GM18505 (cell line): ENCODE measurements at regions not wholly inside any gene's neighbourhood (a gene's known extent, or its start where the extent isn't known, plus 50 kb on each side); places are given as distances from the start of the nearest gene placed in this dataset.

Experiments
- ATAC-seq: cut with Tn5 transposase; IDR thresholded peaks from one replicate; pipeline ENCODE4 v1.9.1; 2021; ENCODE audit not compliant: unreplicated experiment
- POLR2A ChIP-seq: IDR thresholded peaks from 4 replicates; pipeline ENCODE4 v1.6.1; 2011; ENCODE audit warnings: borderline replicate concordance; ENCODE audit not compliant: insufficient read depth, insufficient read length; ENCODE audit errors: extremely low read depth

DNA sequence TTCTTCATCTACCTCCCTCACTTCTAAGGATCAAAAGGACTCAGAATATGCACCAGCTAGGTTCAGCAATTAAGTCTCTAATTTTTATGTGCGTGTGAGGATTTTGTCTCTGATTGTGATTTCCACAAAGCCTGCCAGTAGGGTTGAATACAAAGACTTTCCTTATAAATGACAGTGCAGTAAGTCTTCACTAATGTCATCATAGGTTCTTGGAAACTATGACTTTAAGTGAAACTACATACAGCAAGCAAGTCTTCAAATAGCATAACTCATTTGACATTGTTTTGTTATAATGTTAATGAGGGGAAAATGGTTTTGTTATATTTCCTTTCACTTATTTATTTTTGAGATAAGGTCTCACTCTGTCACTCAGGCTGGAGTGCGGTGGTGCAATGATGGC, 526.3 kb upstream of the DCC start:
- TF ChIP-seq POLR2A: no peak

DNA sequence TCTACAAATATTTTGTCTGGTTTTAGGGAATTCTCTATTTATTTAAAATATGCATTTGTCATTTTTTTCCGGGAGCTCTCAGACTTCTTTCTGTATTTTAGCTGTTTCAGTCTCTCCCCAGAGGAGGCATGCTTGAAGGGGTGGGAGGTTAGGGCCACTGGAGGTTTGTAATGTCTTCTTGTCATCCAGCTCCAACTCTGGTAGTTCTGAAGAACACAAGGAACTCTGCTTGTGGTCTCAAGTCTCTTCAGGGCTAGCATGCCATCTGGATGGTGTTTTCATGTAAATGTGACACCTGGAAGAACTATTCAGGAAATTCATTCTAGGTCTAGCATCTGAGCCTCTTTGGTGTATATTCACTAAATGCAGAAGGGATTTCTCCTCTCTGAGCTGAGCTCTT, 518.4 kb upstream of the DCC start:
- no peak for TF ChIP-seq POLR2A
- ATAC-seq: no peak

More for the DNA sequence above, 526.3 kb upstream of the DCC start:
- ATAC-seq: no peak

DNA sequence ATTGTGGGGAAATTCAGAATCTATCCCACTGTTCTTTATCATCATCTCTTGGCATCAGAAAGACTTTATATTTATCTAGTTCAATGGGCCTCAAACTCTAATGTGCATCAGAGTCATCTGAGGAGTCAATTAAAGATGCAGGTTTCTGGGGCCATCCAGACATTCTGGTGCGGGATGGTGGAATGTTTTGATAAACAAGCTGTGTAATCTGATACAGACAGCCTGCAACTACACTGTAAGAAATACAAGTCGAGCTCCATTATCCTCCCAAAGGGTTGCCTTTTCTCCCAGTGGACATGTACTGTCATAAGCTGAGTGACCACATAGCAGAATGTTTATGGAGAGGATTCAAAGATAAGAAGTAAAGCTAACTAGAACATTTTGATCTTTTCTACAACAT, 515.3 kb upstream of the DCC start:
- no peak for TF ChIP-seq POLR2A
- no peak for ATAC-seq

DNA sequence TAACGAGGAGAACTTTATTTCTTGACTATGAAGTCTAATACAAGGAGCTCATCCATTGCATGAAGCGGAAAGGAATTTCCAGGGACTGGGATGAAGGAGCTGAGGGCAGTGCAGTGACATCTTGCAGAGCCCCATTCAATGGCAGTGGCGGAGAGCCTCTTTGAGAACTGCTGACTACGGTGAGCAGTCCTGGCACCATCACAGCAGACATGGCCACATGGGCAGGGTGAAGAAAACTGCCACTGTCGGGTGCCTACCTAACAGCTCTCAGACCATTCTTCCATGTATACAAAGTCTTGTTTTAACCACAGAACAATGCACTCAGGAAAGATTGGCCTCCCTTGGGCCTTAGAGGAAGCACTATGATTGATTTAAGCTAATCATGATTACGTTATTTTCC, 506.1 kb upstream of the DCC start:
- ATAC-seq: no peak
- no peak for TF ChIP-seq POLR2A

DNA sequence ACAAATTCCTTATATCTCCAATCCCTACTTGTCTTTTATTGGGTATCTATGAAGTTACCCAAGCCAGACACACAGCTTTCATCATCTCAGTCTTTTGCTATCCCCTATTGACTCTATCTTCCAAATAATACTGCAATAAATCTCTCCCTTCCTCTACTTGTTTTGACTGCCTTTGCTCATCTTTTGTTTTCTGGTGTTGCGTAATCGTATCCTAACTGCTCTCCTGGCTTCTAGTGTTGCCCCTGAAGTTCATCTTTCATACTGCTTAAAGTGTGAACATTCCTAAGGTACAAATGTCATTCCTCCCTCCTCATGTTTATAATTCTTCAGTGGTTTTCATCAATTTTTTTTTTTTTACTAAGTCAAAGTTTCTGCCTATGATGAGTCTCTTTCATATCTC, 491.3 kb upstream of the DCC start:
- TF ChIP-seq POLR2A: no peak
- no peak for ATAC-seq

DNA sequence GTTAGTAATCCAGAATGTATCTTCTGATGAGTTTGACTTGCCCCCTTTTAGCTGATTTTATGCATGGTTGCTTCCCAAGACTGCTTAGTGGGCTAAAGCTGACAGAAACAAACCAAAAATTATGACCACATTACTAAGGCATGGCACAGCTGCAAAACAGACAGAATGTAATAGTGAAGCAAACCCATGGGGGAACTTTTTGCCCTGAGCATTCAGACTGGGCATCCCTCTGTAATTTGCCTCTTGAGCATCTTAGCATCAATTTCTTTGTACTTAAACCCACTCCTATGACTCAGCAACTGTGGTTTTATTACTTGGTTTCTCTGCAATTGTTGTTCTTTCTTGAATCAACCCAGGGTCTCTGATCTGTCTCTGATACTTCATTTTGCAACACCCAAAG, 487.3 kb upstream of the DCC start:
- no peak for TF ChIP-seq POLR2A
- ATAC-seq: no peak

DNA sequence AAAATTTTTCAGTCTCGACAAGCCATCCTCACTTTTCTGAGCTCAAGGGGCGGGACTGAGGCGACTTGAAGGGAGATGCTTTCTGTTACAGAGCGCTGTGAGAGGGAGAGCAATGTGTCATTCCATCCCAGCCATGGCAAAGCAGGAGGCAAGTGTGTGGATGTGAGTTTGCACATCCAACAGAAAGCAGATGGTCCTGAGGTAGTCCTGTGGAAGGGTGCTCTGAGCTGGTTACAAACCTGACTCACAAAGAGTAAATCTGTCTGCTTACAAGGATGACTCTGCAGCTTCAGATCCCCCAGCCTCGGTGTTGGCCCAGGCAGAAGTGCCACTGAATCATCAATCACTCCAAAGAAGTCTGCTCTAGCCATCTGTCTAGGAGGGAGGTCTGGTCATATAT, 482.0 kb upstream of the DCC start:
- no peak for TF ChIP-seq POLR2A
- no peak for ATAC-seq

DNA sequence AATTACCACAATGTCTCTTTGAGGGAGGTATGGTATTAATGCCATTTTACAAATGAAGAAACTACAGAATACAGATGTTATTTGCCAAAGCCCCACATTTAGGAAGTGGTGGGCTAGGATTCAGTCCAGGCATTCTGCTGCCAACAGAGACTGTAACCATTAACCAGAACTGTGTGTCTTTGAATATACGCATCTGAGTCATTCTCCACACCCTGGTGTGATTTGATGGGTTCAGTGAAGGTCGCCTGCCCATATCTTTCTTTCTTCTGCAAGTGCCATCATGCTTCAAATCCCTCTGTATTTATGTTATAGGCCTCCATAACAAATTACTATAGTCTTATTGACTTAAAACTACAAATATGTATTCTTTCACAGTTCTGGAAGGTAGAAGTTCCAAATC, 479.0 kb upstream of the DCC start:
- no peak for ATAC-seq
- TF ChIP-seq POLR2A: no peak

DNA sequence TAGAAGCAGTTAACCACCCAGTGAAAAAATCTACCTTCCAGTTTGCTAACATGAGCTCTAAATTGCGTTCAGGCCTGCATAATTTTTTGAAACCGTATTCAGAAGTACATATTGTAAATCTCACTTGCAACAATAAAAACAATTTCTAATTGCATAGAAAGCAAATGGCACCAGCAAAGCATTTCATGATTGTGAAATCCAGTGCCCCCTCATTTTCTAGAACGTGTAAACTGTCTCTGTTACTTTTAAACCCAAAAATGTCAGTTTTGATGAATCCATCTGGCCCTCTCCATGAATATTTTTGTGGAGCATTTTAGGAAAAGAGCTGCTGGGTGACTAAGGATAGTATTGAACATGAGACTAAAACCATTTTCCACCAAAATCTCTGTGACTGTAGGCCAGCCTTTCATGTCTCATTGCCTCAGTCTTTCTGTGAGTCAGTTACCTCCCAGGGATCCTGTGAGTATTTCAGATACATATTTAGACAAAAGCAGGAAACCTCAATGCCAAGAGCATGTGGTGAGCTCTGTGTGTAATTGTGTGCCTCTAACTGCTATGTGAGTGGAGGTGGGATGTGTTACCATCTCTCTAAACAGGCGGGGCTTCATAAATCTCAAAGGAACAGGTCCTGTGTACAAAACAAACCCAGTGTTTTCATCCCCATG, 477.8 kb upstream of the DCC start:
- no peak for TF ChIP-seq POLR2A
- ATAC-seq: no peak

DNA sequence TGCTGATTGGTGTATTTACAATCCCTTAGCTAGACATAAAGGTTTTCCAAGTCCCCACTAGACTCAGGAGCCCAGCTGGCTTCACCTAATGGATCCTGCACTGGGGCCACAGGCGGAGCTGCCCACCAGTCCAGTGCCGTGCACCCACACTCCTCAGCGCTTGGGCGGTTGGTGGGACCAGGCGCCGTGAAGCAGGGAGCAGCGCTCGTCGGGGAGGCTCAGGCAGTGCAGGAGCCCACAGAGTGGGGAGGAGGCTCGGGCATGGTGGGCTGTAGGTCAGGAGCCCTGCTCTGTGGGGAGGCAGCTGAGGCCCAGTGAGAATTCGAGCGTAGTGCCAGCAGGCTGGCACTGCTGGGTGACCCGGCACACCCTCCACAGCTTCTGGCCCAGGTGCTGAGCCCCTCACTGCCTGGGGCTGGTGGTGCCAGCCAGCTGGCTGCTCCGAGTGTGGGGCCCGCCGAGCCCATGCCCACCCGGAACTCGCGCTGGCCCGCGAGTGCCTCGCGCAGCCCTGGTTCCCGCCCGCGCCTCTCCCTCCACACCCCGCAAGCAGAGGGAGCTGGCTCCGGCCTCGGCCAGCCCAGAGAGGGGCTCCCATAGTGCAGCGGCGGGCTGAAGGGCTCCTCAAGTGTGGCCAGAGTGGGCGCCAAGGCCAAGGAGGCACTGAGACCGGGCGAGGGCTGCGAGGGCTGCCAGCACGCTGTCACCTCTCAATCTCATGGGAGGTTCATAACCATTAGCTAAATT, 475.6 kb upstream of the DCC start:
- ATAC-seq: no peak
- TF ChIP-seq POLR2A: no peak

DNA sequence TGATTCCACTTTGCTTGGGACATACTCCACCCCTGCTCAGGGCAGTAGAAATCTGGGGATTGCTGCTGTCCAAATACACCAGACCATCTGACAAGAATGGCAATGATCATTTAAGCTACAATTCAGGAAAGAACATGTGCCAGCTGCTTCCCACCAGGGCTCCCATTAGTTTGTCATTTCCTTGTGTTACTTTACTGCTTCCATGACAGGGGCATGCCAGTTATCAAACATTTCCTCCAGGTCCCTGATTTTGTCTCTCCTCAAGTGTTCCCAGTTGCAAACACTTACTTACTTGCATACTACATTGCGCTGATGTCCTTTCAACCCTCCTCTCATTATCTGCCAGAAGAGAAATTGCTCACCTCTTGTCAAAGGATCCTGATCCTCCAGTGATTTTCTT, 474.5 kb upstream of the DCC start:
- no peak for ATAC-seq
- no peak for TF ChIP-seq POLR2A

DNA sequence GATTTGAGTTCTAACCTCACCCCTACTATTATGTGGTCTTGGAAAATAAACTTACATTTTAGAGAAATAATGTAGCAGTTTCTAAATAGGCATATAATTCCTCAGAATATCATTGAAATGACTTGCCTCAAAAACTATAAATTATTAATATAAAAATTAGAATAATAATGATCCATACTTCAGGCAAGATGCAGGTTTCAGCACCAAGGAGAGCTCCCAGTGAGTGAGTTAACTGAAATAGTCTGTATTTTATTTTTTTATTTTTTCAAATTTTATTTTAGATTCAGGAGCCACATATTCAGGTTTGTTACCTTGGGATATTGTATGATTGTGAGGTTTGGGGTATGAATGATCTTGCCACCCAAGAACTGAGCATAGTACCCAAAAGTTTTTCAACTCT, 472.2 kb upstream of the DCC start:
- no peak for ATAC-seq
- TF ChIP-seq POLR2A: no peak

DNA sequence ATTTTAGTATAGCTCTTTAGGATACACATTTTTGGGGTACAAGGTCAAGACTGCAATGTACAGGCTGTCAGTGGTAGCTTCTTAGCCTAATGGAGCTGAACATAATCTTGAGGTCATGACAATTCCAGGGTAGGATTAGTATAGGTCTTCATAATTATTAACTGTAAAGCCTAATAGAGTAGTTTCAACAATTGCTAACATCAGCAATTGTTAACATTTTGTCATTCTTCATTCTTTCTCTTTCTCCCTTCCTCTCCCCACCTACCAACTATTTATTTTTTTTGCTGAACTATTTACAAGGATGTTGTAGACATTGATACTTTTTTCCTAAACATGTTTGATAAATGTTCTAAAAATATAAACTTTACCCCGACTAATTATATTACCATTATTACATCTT, 461.3 kb upstream of the DCC start:
- TF ChIP-seq POLR2A: no peak
- no peak for ATAC-seq

DNA sequence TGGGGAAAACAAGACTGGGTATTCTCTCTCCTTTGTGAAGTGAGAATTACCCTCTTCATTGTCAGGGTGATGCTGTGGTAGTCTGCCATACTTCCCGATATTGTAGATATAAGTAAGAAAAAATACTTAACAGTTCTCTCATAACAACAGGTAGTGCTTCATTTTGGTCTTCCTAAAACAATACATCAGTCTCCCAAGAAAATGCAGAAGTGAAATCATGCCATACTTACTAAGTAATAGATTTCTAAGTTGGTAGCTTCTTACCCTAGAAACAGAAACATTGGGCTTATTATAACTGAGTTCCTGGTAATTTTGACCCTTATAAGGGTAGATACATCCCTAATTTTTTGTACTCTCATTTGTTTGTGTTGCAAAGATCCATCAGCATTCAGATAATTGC, 460.7 kb upstream of the DCC start:
- no peak for TF ChIP-seq POLR2A
- ATAC-seq: no peak
